ENCODE measurements at regions not wholly inside any gene's neighbourhood (a gene's known extent, or its start where the extent isn't known, plus 50 kb on each side); places are given as distances from the start of the nearest gene placed in this dataset.
A peak's percentile ranks its signal among the peaks of the same experiment; 100 is the strongest.
"Not testable (repeated sequence)": the region's sequence is repeated elsewhere in the genome, so short reads cannot be mapped to it uniquely, and the experiment has no call there.

DNA sequence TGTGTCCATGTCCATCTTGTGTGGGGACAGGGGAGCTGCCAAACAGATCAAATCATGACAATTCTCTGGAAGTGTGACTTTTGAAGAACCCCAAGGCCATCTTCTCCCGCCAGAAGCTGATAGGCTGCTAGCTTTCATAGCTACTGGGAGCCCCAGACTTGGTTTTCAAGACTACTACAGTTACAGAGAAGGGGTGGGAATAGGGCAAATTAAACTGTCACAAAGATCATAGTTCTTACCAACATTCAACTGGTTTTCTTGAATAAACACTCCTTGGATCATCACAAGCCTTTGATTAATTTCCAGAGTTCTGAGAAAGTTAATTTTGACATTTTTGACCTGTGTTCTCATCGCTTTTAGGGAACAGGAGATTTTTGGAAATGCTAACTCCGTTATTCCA, 67.8 kb upstream of the FARP1 start:
- DNase-seq (ENCODE audit: low read depth), result no peak

DNA sequence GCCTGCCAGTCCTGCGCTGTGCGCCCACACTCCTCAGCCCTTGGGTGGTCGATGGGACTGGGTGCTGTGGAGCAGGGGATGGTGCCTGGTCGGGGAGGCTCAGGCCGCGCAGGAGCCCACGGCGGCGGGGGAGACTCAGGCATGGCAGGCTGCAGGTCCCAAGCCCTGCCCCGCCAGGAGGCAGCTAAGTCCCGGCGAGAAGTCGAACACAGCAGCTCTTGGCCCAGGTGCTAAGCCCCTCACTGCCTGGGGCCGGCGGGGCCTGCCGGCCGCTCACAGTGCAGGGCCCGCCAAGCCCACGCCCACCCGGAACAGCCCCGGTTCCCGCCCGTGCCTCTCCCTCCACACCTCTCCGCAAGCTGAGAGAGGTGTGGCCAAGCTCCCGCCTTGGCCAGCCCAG, 66.6 kb upstream of the FARP1 start:
- DNase-seq (ENCODE audit: low read depth), result not testable (repeated sequence)

DNA sequence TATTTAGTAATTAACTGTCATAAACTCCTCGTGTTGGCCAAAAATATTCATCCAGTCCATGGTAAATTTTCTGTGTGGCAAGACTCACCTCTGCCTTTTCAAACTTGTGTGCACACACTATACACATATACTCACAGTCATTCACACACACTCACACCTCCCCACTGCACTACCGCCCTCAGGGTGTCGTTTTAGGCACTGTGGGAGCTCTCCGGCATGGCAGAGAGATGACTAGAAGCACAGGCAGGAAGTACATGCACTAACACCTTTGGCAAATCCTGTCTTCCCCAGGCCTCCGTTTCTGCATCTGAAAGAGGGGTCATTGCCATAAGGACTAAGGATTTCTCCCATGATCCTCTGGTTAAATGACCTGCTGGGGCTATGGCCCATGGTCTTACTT, 62.6 kb upstream of the FARP1 start:
- DNase-seq (ENCODE audit: low read depth), result no peak

DNA sequence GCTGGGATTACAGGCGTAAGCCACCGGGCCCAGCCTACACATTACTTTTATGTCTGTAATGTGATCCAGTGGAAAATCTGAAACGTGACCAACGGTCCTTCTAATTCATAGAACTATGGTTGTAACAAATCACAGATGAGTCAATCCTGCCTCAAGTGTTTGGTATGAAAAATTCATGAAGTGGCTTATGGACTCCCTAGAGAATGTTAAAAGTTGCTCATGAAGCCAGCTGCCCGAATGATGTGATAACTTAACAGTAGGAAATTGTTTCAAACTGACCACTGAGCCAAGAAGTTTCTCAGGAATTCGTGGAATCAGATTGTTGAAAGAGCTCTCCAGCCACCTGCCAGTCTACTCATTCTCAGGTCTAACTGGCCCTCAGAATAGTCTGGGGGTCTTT, 59.4 kb upstream of the FARP1 start:
- peak; percentile 65 for DNase-seq (ENCODE audit: low read depth)

DNA sequence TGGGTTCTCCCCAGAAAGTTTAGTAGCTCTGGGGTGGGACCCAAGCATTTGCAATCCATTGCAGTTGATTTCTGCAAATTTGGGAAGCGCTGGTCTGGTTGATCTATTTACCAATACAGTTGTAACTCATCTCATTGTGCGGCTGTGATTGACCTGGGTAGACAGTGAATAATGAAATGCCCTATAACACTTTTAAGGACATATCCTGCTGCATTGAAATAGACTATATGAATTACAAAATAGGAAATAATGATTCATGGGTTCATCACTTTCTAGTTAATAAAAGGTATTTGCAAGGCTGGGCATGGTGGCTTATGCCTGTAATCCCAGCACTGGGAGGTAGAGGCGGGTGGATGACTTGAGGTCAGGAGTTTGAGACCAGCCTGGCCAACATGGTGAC, 59.0 kb upstream of the FARP1 start:
- DNase-seq (ENCODE audit: low read depth), result no peak

DNA sequence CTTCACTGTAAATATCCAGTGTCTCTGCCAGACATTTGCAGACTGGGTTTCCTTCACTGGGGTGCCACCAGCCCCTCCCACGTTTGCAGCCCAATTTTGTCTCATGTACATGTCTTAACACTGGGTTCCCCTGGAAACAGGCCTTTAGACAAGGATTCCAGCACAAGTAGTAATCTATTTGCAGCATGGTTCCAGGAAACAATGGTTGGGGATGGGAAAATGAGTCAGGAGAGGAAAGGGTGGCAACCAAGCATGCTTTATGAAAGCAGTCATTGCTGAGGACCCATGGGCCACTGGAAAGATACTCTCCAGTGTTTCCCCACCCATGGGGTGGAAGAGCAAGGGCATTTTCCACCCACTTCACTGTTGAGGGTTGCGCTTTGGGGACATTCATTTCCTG, 53.6 kb upstream of the FARP1 start:
- no peak for DNase-seq (ENCODE audit: low read depth)

DNA sequence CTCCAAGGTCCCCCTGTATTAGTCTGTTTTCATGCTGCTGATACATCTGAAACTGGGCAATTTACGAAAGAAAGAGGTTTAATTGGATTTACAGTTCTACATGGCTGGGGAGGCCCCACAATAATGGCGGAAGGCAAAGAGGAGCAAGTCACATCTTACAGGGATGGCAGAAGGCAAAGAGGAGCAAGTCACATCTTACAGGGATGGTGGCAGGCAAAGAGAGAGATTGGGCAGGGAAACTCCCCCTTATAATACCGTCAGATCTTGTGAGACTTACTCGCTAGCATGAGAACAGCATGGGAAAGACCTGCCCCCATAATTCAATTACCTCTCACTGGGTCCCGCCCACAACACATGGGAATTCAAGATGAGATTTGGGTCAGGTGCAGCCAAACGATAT, 50.0 kb upstream of the FARP1 start:
- no peak for DNase-seq (ENCODE audit: low read depth)
